VCaP (cell line): ENCODE measurements at regions not wholly inside any gene's neighbourhood (a gene's known extent, or its start where the extent isn't known, plus 50 kb on each side); places are given as distances from the start of the nearest gene placed in this dataset.

ENCODE experiments used
- H3K27ac ChIP-seq: fragments of 450-650 bp; 2 replicates; pipeline ENCODE4 v1.5.1; 2017
- CTCF ChIP-seq: fragments of 450-650 bp; conservative IDR thresholded peaks from 2 replicates; pipeline ENCODE4 v1.5.1; 2017; ENCODE audit warnings: mild to moderate bottlenecking, moderate library complexity

- TF ChIP-seq CTCF = no peak
These were observed 877.9 kb downstream of the KCNMA1 start for GRCh38 chr10:76759681-76760080.

GRCh38 chr10:76743169-76743568 is 894.4 kb downstream of the KCNMA1 start:
- TF ChIP-seq CTCF = no peak
- no peak overlapping the region for H3K27ac ChIP-seq

More at GRCh38 chr10:76759681-76760080, 877.9 kb downstream of the KCNMA1 start:
- no peak overlapping the region for H3K27ac ChIP-seq

DNA sequence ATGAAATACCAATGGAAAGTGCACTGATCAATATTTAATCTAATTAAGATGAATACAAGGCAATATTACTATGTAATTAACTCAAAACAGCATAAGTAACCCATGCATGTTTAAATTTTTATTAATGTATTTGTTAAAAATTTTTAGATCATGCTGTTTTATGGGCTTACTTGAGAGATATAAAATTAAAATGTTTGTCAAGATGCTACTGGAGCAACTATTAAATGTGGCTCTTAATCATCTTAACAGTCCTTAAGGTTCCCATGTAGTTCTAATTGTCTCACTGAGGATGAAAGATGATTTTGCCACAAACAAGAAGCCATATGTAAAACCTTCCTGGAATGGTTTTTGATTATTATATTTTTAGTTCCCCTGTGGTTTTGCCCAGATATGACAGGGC is 897.1 kb downstream of the KCNMA1 start:
- no peak overlapping the region for H3K27ac ChIP-seq
- TF ChIP-seq CTCF = no peak

- no peak overlapping the region for H3K27ac ChIP-seq
These were observed 898.6 kb downstream of the KCNMA1 start for GRCh38 chr10:76738991-76739390.

DNA sequence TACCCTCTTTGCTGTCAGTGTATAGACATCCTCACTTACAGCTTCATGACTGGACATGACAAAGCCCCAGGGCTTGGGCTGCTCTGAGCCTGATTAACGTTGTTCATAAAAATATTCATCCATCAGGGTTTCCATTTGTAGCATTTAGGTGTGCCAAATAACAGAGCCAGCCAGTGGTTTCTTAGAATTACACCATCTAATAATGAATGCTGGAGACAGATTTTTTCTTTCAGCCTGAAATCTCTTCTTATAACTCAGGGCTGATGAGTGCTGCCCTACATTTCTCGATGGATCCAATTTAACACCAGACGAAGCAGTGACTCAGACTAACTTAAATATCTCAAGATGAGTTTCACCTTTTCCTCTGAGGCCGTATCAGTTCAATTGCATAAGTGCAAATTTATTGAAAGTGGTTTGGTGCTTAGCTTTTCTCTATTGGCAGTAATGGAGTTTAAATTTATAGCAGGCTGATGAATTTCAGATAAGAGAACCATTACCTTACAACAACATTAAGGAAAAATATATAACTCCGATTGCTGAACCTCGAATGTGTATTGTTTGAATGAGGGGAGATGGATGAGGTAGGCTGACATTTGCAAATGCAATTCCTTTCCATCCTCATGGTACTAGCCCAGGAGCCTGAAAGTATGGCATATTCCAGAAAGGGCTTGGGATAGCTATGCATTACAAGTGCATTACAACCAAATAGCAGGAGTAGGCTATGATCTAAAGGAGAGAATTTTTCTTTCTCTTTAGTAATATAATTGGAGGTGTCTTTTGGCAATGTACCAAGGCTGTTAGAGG is 900.6 kb downstream of the KCNMA1 start:
- H3K27ac ChIP-seq = no peak overlapping the region
- no peak for TF ChIP-seq CTCF

More at GRCh38 chr10:76738991-76739390, 898.6 kb downstream of the KCNMA1 start:
- no peak for TF ChIP-seq CTCF

DNA sequence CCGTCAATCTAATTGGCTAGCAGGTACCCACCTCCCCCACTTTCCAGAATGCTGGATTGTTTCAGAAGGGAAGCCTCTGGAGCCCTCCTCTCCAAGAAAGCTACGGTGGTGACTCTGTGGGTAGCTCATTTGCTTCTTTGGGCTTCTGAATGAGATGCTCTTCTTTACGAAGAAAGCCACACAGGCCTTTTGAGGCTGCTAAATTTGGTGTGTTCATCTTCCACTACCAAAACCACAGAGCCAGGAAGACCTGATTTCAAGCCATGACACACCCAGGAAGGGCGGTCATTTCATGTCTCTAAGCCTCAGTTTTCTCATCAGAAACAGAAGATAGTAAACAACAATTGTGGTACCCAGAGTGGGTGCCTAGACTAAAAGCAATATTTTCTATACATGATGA is 901.2 kb downstream of the KCNMA1 start:
- H3K27ac ChIP-seq = no peak overlapping the region
- no peak for TF ChIP-seq CTCF

DNA sequence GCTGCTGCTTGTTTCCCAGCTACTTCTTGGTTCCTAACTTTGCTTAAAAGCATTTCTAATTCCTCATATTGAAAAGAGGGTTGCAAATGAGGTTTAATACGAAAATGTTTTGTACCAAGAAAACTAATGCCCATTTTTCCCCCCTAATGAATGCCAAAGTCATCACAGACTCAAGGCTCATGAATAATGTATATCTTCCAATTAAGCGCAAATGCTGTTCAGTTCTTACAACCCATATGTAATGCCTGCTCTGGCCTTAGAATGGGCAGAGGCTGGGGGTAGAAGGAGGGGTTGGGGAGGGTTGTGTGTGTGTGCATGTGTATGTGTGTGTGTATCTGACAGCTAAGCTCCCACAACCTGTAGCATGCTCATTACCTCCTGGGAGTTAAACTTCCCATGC is 901.7 kb downstream of the KCNMA1 start:
- no peak for TF ChIP-seq CTCF
- no peak overlapping the region for H3K27ac ChIP-seq
